OCI-LY7 (cell line): ENCODE measurements at regions not wholly inside any gene's neighbourhood (a gene's known extent, or its start where the extent isn't known, plus 50 kb on each side); places are given as distances from the start of the nearest gene placed in this dataset.

Experiments
- EZH2phosphoT487 ChIP-seq: fragments of 200-600 bp; sonication (generic); IDR thresholded peaks from 2 replicates; pipeline ENCODE4 v1.6.1; 2018; ENCODE audit warnings: low read depth, borderline replicate concordance, mild to moderate bottlenecking, mixed run types, antibody characterized with exemption, low read length, moderate library complexity, mixed read lengths
- TF ChIP-seq, protein P1 (sequence below): fragments of 200-600 bp; sonication (generic); conservative IDR thresholded peaks from 2 replicates; pipeline ENCODE4 v1.5.1; 2014; ENCODE audit warnings: mild to moderate bottlenecking, antibody characterized with exemption, low read length, moderate library complexity, mixed read lengths

DNA sequence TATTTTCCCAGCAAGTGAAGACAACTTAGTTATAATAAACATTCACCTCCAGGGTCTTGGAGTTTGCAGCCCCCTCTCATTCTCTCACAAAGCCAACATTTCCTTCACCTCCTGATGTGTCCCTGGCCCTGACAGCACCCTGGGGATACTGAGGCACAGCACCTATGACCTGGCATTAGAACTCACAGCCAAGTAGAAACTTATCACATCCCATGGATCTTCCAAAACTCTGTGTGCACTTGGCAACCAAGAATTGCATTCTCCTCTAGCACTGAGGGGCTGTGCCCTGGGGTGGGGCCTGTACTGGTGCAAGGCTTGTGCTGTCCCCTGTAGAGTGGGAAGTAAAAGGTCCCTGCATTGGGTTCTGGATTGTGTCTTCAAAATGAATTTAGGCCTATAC lies 116.7 kb upstream of the IGLL5 start:
- TF ChIP-seq, protein P1, sequence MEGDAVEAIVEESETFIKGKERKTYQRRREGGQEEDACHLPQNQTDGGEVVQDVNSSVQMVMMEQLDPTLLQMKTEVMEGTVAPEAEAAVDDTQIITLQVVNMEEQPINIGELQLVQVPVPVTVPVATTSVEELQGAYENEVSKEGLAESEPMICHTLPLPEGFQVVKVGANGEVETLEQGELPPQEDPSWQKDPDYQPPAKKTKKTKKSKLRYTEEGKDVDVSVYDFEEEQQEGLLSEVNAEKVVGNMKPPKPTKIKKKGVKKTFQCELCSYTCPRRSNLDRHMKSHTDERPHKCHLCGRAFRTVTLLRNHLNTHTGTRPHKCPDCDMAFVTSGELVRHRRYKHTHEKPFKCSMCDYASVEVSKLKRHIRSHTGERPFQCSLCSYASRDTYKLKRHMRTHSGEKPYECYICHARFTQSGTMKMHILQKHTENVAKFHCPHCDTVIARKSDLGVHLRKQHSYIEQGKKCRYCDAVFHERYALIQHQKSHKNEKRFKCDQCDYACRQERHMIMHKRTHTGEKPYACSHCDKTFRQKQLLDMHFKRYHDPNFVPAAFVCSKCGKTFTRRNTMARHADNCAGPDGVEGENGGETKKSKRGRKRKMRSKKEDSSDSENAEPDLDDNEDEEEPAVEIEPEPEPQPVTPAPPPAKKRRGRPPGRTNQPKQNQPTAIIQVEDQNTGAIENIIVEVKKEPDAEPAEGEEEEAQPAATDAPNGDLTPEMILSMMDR, result no peak
- TF ChIP-seq EZH2phosphoT487, result no peak
